HEK293 (cell line): ENCODE measurements at regions not wholly inside any gene's neighbourhood (a gene's known extent, or its start where the extent isn't known, plus 50 kb on each side); places are given as distances from the start of the nearest gene placed in this dataset.

Experiments
- CTCF ChIA-PET: fragments of 350-600 bp; formaldehyde crosslinking; extraction: SDS; loops from one replicate; lab custom pipeline; 2021; ENCODE audit warnings: antibody characterized with exemption; lab: Yijun Ruan, JAX
- POLR2A ChIA-PET: fragments of 300-600 bp; formaldehyde crosslinking; extraction: SDS; loops from one replicate; lab custom pipeline; 2020; ENCODE audit warnings: antibody characterized with exemption, inconsistent platforms; lab: Yijun Ruan, JAX
- H3K27ac ChIP-seq: fragments of 200-500 bp; sonication (Bioruptor generic); 2 replicates; pipeline ENCODE4 v1.5.1; 2014; ENCODE audit warnings: low read depth, low read length, control low read depth, inconsistent platforms; ENCODE audit errors: extremely low read depth
- H3K36me3 ChIP-seq, 2 experiments: fragments of 200-500 bp in 1 of 2; sonication (Bioruptor generic) in 1 of 2; 1 replicate in 1 of 2; 2 replicates in 1 of 2; pipeline ENCODE4 v1.5.1; 2014 to 2017; ENCODE audit warnings: inconsistent platforms in 2 of 2, low read length in 2 of 2; ENCODE audit not compliant: control insufficient read depth in 2 of 2, insufficient read depth in 1 of 2
- H3K4me1 ChIP-seq: fragments of 200-500 bp; sonication (Bioruptor generic); 2 replicates; pipeline ENCODE4 v1.5.1; 2014; ENCODE audit warnings: mild to moderate bottlenecking, low read length, inconsistent platforms; ENCODE audit not compliant: control insufficient read depth, insufficient read depth
- H3K4me3 ChIP-seq: 2 replicates; pipeline ENCODE4 v1.5.1; 2011; ENCODE audit warnings: low read depth, mild to moderate bottlenecking, control low read depth, low read length, moderate library complexity
- H3K9me3 ChIP-seq: fragments of 200-500 bp; sonication (Bioruptor generic); 2 replicates; pipeline ENCODE4 v1.5.1; 2014; ENCODE audit warnings: low read depth, low read length, inconsistent platforms; ENCODE audit not compliant: control insufficient read depth, insufficient read depth
- GFI1B ChIP-seq: fragments of 450-650 bp; formaldehyde crosslinking; IDR thresholded peaks from 2 replicates; pipeline ENCODE4 v1.5.1; 2016; ENCODE audit warnings: missing biosample characterization, missing genetic modification characterization
- GLI2 ChIP-seq: fragments of 450-650 bp; formaldehyde crosslinking; IDR thresholded peaks from 2 replicates; pipeline ENCODE4; 2017; ENCODE audit warnings: missing biosample characterization, missing genetic modification characterization, low read depth, borderline replicate concordance
- GLIS2 ChIP-seq: fragments of 450-650 bp; formaldehyde crosslinking; IDR thresholded peaks from 2 replicates; pipeline ENCODE4 v1.5.1; 2016; ENCODE audit warnings: missing biosample characterization, missing genetic modification characterization
- KLF8 ChIP-seq: fragments of 450-650 bp; formaldehyde crosslinking; IDR thresholded peaks from 2 replicates; pipeline ENCODE4 v1.5.1; 2016; ENCODE audit warnings: missing biosample characterization, missing genetic modification characterization
- MYNN ChIP-seq: fragments of 450-650 bp; formaldehyde crosslinking; IDR thresholded peaks from 2 replicates; pipeline ENCODE4 v1.5.1; 2016; ENCODE audit warnings: missing biosample characterization, missing genetic modification characterization, borderline replicate concordance
- RBAK ChIP-seq: fragments of 450-650 bp; formaldehyde crosslinking; IDR thresholded peaks from 2 replicates; pipeline ENCODE4 v1.5.1; 2016; ENCODE audit warnings: missing biosample characterization, missing genetic modification characterization
- SETDB1 ChIP-seq: IDR thresholded peaks from one replicate; pipeline ENCODE4 v1.6.1; 2017; ENCODE audit warnings: mild to moderate bottlenecking, low read length, moderate library complexity, mixed read lengths; ENCODE audit not compliant: insufficient read length
- ZBTB7A ChIP-seq: fragments of 450-650 bp; formaldehyde crosslinking; IDR thresholded peaks from 2 replicates; pipeline ENCODE4 v1.5.1; 2016; ENCODE audit warnings: low read depth, missing biosample characterization, missing genetic modification characterization
- ZNF112 ChIP-seq: fragments of 450-650 bp; formaldehyde crosslinking; IDR thresholded peaks from 2 replicates; pipeline ENCODE4 v1.5.0; 2017; ENCODE audit warnings: missing biosample characterization, missing genetic modification characterization
- ZNF148 ChIP-seq: fragments of 450-650 bp; formaldehyde crosslinking; IDR thresholded peaks from 2 replicates; pipeline ENCODE4 v1.5.0; 2017; ENCODE audit warnings: missing biosample characterization, missing genetic modification characterization, borderline replicate concordance
- ZNF157 ChIP-seq: fragments of 450-650 bp; formaldehyde crosslinking; IDR thresholded peaks from 2 replicates; pipeline ENCODE4 v1.5.1; 2016; ENCODE audit warnings: missing biosample characterization, missing genetic modification characterization
- ZNF174 ChIP-seq: fragments of 450-650 bp; formaldehyde crosslinking; IDR thresholded peaks from 2 replicates; pipeline ENCODE4 v1.5.0; 2017; ENCODE audit warnings: missing biosample characterization, mild to moderate bottlenecking, missing genetic modification characterization
- ZNF211 ChIP-seq: fragments of 450-650 bp; formaldehyde crosslinking; IDR thresholded peaks from 2 replicates; pipeline ENCODE4 v1.5.1; 2016; ENCODE audit warnings: low read depth, missing biosample characterization, missing genetic modification characterization
- ZNF274 ChIP-seq, 2 experiments: fragments of 200-500 bp in 1 of 2; fragments of 450-650 bp in 1 of 2; sonication (Bioruptor generic) in 1 of 2; formaldehyde crosslinking in 1 of 2; IDR thresholded peaks; 2 replicates each; pipeline versions ENCODE4 v1.5.1 to v1.6.1; 2014 to 2016; ENCODE audit warnings: borderline replicate concordance in 1 of 2, inconsistent platforms in 1 of 2, low read length in 1 of 2, missing biosample characterization in 1 of 2, missing genetic modification characterization in 1 of 2
- ZNF366 ChIP-seq: fragments of 450-650 bp; formaldehyde crosslinking; conservative IDR thresholded peaks from 2 replicates; pipeline ENCODE4 v1.5.1; 2016; ENCODE audit warnings: missing biosample characterization, missing genetic modification characterization
- ZNF398 ChIP-seq: fragments of 450-650 bp; formaldehyde crosslinking; IDR thresholded peaks from 2 replicates; pipeline ENCODE4 v1.5.1; 2017; ENCODE audit warnings: missing biosample characterization, missing genetic modification characterization
- ZNF423 ChIP-seq: fragments of 450-650 bp; formaldehyde crosslinking; IDR thresholded peaks from 2 replicates; pipeline ENCODE4 v1.5.1; 2016; ENCODE audit warnings: missing biosample characterization, missing genetic modification characterization
- ZNF514 ChIP-seq: fragments of 450-650 bp; formaldehyde crosslinking; IDR thresholded peaks from 2 replicates; pipeline ENCODE4 v1.5.1; 2016; ENCODE audit warnings: missing biosample characterization, missing genetic modification characterization
- ZNF521 ChIP-seq: fragments of 450-650 bp; formaldehyde crosslinking; IDR thresholded peaks from 2 replicates; pipeline ENCODE4 v1.5.1; 2017; ENCODE audit warnings: missing biosample characterization, mild to moderate bottlenecking, missing genetic modification characterization
- ZNF529 ChIP-seq: fragments of 450-650 bp; formaldehyde crosslinking; IDR thresholded peaks from 2 replicates; pipeline ENCODE4 v1.5.1; 2017; ENCODE audit warnings: missing genetic modification characterization, missing biosample characterization; ENCODE audit not compliant: insufficient replicate concordance
- ZNF747 ChIP-seq: fragments of 450-650 bp; formaldehyde crosslinking; IDR thresholded peaks from 2 replicates; pipeline ENCODE4 v1.5.1; 2016; ENCODE audit warnings: missing biosample characterization, missing genetic modification characterization
- ZNF776 ChIP-seq: fragments of 450-650 bp; formaldehyde crosslinking; IDR thresholded peaks from 2 replicates; pipeline ENCODE4 v1.5.0; 2017; ENCODE audit warnings: missing biosample characterization, missing genetic modification characterization, borderline replicate concordance
- ZXDB ChIP-seq: fragments of 450-650 bp; formaldehyde crosslinking; IDR thresholded peaks from 2 replicates; pipeline ENCODE4 v1.5.1; 2016; ENCODE audit warnings: missing biosample characterization, missing genetic modification characterization
- TF ChIP-seq, protein P1 (sequence below): fragments of 450-650 bp; IDR thresholded peaks from 2 replicates; pipeline ENCODE4 v1.5.1; 2018; ENCODE audit warnings: missing biosample characterization, missing genetic modification characterization

- Histone ChIP-seq H3K4me3 (no peak overlapping the region), H3K9me3 (no peaks in the 10 kb centered on the region), H3K27ac (no peak overlapping the region), H3K4me1 (no peaks in the 10 kb centered on the region), H3K36me3 (no peaks in the 10 kb centered on the region)
- TF ChIP-seq ZNF274 (IDR thresholded peaks at IDR 0.05; ENCODE audit: low read length) (no peak), ZNF274 (tag by site-specific recombination; IDR thresholded peaks at IDR 0.05; ENCODE audit: borderline replicate concordance) (no peak), ZNF366 (tag by site-specific recombination) (no peak), SETDB1 (no peak), ZNF521 (tag by site-specific recombination) (no peak), ZNF776 (tag by site-specific recombination) (no peak), ZNF423 (tag by site-specific recombination) (no peak), ZNF174 (no peak), GFI1B (tag by site-specific recombination) (no peak), MYNN (no peak), ZNF112 (tag by site-specific recombination) (no peak)
- TF ChIP-seq, protein P1, sequence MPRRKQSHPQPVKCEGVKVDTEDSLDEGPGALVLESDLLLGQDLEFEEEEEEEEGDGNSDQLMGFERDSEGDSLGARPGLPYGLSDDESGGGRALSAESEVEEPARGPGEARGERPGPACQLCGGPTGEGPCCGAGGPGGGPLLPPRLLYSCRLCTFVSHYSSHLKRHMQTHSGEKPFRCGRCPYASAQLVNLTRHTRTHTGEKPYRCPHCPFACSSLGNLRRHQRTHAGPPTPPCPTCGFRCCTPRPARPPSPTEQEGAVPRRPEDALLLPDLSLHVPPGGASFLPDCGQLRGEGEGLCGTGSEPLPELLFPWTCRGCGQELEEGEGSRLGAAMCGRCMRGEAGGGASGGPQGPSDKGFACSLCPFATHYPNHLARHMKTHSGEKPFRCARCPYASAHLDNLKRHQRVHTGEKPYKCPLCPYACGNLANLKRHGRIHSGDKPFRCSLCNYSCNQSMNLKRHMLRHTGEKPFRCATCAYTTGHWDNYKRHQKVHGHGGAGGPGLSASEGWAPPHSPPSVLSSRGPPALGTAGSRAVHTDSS (tag by site-specific recombination): no peak
- ChIA-PET CTCF (interaction anchor here (1.0 kb wide), 1 partner anchor 291 kb away, joined by 4 read pairs; no protein-coding TSS in a partner anchor), POLR2A (no interaction called here)
These were observed 317.7 kb upstream of the ESRRG start for GRCh38 chr1:217040711-217041455.

- H3K36me3 ChIP-seq: no peaks in the 10 kb centered on the region
- H3K9me3 ChIP-seq: no peaks in the 10 kb centered on the region
- no peak overlapping the region for H3K4me3 ChIP-seq
- POLR2A ChIA-PET: no interaction called here
- no peaks in the 10 kb centered on the region for H3K4me1 ChIP-seq
- CTCF ChIA-PET: no interaction called here
- H3K27ac ChIP-seq: no peak overlapping the region
- no peak for TF ChIP-seq KLF8 (tag by site-specific recombination)
- TF ChIP-seq ZNF174: no peak
- no peak for TF ChIP-seq GLIS2 (tag by site-specific recombination)
- TF ChIP-seq ZNF514 (tag by site-specific recombination): no peak
- no peak for TF ChIP-seq ZXDB
- TF ChIP-seq GLI2 (tag by site-specific recombination): no peak
- no peak for TF ChIP-seq ZNF398 (tag by site-specific recombination)
- no peak for TF ChIP-seq ZBTB7A (tag by site-specific recombination)
- no peak for TF ChIP-seq ZNF157 (tag by site-specific recombination)
- TF ChIP-seq ZNF747: no peak
- TF ChIP-seq ZNF148 (tag by site-specific recombination): no peak
- no peak for TF ChIP-seq ZNF529 (tag by site-specific recombination)
- TF ChIP-seq ZNF211 (tag by site-specific recombination): no peak
- no peak for TF ChIP-seq RBAK (tag by site-specific recombination)
These were observed 316.7 kb upstream of the ESRRG start for GRCh38 chr1:217039926-217040325.
